Bone marrow (tissue), 2 donors: ENCODE measurements at regions not wholly inside any gene's neighbourhood (a gene's known extent, or its start where the extent isn't known, plus 50 kb on each side); places are given as distances from the start of the nearest gene placed in this dataset.

Source experiments
- DNase-seq, 2 donors: peaks; one replicate each; lab custom pipeline; 2025; lab: John Stamatoyannopoulos, UW

GRCh38 chr18:22467760-22468553 is 50.2 kb upstream of the CTAGE1 start:
- DNase-seq, result no peak

DNA sequence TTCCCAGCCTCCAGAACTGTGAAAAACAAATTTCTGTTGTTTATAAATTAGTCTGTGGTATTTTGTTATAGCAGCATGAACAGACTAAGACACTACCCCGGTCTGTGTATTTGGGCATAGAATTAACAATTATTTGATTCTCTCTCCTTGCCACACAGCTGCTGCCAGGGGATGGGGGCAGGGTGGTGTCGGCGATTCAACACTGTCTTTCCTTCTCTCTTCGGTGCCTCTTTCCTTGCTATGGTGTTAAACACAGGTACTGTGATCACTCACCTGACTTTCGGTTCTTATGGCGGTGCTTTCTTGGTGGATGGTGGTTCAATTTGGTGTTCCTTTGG is 50.8 kb upstream of the CTAGE1 start:
- no peak for DNase-seq

DNA sequence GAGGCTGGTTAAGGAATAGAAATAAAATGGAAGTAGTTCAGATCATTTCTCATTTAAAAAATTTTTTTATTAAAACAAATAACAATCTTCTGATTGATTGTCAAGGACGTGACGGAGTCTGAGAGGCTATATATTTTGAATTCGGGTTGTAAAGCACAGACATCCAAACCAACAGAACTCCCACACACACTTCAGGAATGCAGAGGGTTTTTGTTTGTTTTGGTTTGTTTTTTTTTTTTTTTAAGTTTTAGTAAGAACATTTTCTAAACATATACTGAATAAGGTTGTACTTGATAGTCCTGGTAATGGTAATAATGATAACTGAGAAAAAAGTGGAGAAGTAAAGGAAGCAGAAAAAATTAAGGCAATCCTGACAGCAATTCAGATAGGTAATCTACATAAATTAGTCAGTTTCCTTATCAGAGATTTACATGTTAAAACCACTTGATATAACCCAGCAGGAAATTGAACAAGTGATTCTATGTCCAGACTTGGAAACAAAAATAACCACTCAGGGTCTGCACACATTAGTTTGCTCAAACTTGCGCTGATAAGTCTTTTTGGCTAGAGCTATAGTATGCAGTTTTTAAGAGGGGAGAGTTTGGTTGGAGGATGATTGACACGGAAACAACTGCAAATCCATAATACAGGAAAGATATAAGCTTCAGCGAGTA is 51.5 kb upstream of the CTAGE1 start:
- no peak for DNase-seq

GRCh38 chr18:22469926-22470247 is 52.2 kb upstream of the CTAGE1 start:
- no peak for DNase-seq

DNA sequence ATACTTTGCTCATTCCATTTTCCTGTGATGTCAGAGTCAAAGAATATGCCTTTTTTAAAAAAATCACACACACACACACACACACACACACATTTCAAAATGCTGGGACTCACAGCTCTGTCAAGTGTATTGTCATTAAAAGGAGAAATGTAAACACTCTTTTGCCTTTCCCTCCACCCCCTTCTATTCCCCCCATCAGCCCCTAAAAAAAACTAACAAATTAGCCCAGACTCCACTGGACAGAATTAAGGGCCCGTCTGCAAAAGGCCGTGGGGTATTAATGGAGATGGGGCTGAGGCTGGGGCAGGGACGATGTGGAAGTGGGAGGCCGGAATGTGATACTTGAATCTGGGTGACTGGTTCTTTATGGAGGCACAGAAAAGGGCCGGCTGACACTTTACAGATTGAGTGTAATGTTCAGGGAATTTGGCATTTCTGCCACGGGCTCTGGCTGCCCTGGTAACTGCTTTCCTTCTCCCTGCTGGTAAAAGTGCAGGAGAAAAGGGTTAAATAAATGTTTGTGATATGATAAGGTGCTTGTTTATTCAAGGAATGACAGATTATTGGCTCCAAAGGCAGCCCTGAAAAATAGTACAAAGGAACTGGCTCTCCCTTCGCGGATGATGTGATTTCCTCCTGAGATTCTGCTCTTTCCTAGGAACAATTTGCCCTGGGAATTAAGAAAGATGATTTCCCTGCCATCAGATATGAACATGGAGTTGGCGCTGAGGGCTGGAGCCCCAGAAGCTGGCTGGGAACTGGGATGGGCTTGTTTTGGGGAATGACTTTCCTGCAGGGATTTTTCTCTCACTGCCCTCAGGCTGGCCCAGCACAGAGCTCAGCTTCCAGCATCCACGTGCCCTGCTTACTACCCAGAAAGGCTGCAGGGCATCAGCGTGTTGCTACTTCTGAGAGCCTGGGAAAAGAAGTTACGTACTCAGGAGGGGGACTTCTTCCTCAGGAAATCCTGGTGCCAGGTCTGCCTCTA is 52.8 kb upstream of the CTAGE1 start:
- DNase-seq, result no peak

GRCh38 chr18:22471546-22472131 is 53.9 kb upstream of the CTAGE1 start:
- DNase-seq, result no peak

- no peak for DNase-seq
These were observed 55.7 kb upstream of the CTAGE1 start for GRCh38 chr18:22473366-22473765.

DNA sequence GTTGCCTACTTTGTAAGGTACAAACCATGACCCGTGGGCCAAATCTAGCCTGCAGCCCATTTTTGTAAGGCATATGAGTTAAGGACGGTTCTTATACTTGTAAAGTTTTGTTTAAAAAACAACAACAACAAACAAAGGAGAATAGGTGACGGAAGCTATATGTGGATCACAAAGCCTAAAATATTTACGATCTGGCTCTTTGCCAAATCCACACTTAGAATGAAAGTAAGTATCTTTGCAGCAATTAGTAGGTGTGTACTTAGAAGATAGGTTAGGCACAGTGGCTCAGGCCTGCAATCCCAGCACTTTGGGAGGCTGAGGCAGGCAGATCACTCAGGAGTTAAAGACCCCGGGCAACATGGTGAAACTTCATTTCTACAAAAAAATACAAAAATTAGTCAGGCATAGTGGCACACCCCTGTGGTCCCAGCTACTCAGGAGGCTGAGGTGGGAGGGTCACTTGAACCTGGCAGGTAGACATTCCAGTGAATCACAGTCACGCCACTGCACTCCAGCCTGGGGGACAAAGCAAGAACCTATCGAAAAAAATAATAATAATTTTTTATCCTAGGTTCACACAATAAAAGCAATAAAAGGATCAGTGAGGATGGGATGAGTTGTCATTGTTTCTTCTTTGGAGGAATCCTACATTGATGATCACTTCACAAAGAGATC is 57.8 kb upstream of the CTAGE1 start:
- DNase-seq, result no peak

- no peak for DNase-seq
These were observed 59.5 kb upstream of the CTAGE1 start for GRCh38 chr18:22477222-22477621.

- DNase-seq, result no peak
These were observed 65.2 kb upstream of the CTAGE1 start for GRCh38 chr18:22482948-22483347.

- no peak for DNase-seq
These were observed 65.7 kb upstream of the CTAGE1 start for GRCh38 chr18:22483407-22483806.

DNA sequence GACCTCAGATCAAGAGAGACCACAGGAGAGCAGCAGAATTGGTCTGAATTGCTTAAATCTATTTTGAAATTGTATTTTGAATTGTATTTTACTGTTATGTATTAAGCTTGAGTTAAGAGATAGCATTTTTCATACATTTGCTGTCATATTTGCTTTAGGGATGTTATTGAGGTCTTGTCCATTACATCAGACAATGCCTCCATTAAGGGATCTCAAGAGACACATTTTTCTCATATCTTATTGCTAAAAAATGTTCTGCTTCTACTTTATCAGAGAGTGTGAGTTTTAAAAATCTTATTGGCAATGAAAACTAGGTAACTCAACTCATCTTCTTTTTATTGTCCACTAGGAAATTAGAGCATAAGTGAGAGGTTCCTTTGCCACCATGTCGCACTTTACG is 66.8 kb upstream of the CTAGE1 start:
- no peak for DNase-seq

DNA sequence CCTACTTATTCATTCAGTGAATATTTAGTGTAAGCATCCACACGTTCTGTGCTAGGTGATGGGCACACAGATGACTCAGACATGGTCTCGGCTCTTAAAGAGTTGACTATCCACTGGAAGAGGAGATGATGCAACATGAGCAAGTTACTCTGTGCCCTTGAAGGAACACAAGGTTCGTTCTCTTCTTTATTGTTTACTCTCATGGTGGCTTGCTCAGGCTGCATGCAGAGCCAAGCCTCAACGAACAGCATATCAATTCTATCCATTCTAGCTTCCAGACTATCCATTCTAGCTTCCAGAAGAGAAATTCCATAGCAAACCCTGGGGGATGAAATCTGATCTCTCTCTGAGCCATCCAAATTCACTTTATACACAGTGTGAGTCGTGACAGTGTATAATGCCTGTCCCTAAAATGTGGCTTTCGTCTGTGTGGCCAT is 68.1 kb upstream of the CTAGE1 start:
- no peak for DNase-seq

GRCh38 chr18:22486667-22487066 is 69.0 kb upstream of the CTAGE1 start:
- no peak for DNase-seq

GRCh38 chr18:22488554-22488953 is 70.8 kb upstream of the CTAGE1 start:
- DNase-seq, result no peak

GRCh38 chr18:22489704-22490103 is 72.0 kb upstream of the CTAGE1 start:
- DNase-seq, result no peak

DNA sequence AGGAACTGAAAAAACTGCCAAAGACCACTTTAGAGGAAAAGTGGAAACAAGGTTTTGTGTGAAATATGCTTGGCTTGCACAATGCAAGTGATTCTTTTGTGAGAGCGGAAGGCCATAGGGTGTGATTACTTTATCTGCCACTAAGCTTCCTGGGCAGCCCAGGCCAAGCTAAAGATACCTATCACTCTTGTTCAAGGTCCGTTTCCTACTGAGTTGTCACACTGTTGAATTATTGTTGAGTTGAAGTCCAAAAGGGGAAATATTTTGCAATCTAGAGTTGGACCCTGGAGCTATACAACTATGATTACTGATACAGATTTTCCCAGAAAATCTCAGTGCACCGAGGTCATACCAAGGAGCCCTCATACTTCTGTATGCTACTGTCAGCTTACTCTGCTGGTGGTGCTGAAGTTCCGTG is 72.7 kb upstream of the CTAGE1 start:
- DNase-seq, result no peak

DNA sequence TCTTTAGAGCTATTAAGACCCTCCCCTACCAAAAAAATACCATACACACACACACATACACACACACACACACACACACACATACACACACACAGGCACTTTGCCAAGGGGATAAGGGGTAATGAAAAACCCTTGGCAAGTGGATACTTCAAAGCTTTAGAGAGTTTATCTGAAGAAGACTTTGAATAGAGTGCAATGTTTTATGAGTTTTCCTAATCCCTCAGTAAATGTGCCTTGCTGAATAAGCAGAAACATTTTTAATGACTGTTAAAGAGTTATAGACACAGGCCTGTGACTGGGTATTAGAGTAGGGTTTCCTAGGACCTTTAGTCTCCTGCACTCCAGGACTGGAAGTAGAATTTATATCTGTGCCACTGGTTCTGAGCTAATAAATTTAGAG is 75.5 kb upstream of the CTAGE1 start:
- no peak for DNase-seq

DNA sequence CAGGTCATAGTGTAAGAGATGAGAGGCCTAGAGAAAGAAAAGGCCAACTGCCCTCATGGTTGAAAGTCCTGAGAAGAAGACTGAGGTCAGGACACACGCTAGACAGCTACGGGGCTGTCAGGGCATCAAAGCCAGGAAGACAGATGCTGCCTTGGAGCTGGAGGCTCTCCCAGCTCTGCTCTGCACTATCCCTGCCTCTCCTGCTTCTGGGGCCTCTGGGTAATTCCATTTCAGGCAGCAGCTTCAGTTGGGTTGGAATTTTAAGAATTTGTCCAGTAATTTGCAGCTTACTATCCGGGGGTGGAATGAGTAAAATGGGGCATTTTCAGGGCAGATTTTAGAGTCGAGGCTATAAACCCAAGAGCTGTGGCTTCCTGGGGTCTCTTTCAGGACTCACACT is 76.2 kb upstream of the CTAGE1 start:
- no peak for DNase-seq

DNA sequence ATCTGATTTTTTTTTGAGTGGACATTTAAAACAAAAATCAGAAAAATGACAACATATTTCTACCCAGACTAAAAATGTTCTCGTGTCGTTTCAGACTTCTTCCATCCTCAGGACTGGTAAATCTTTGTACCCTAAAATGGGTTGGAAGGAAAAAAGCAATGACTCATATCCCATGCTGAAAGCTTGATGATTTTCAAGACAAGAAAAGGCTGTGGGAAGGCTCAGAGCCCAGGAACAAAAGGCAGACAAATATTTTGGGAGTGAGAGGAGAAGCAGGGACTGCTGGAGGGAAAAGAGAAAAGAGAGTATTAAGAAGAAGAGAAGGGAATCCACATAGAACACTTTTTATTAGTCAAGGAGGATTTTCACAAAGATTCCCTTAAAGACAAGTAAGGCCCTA is 77.1 kb upstream of the CTAGE1 start:
- DNase-seq, result no peak

- no peak for DNase-seq
These were observed 81.7 kb upstream of the CTAGE1 start for GRCh38 chr18:22499421-22499820.

GRCh38 chr18:22503803-22504202 is 86.1 kb upstream of the CTAGE1 start:
- DNase-seq, result no peak
